Glomerular endothelial cell (primary cell): ENCODE measurements at regions not wholly inside any gene's neighbourhood (a gene's known extent, or its start where the extent isn't known, plus 50 kb on each side); places are given as distances from the start of the nearest gene placed in this dataset.

ENCODE experiments used
- DNase-seq: peaks from one replicate; pipeline ENCODE4 v3.0.0-alpha.2; 2011; ENCODE audit warnings: low read depth, low spot score; ENCODE audit errors: extremely low read depth

- DNase-seq, result no peak
These were observed 407.8 kb upstream of the PODXL start for GRCh38 chr7:131964203-131964602.

GRCh38 chr7:131961054-131961680 lies 404.7 kb upstream of the PODXL start:
- no peak for DNase-seq

GRCh38 chr7:131959106-131959812 lies 402.8 kb upstream of the PODXL start:
- no peak for DNase-seq

- no peak for DNase-seq
These were observed 401.1 kb upstream of the PODXL start for GRCh38 chr7:131957338-131958020.

GRCh38 chr7:131956864-131957263 lies 400.4 kb upstream of the PODXL start:
- no peak for DNase-seq

GRCh38 chr7:131955679-131956078 lies 399.3 kb upstream of the PODXL start:
- DNase-seq, result no peak

GRCh38 chr7:131953184-131953583 lies 396.8 kb upstream of the PODXL start:
- no peak for DNase-seq

- DNase-seq, result no peak
These were observed 395.9 kb upstream of the PODXL start for GRCh38 chr7:131952365-131952764.

GRCh38 chr7:131950758-131951157 lies 394.3 kb upstream of the PODXL start:
- no peak for DNase-seq

- no peak for DNase-seq
These were observed 393.2 kb upstream of the PODXL start for GRCh38 chr7:131949659-131950058.

- no peak for DNase-seq
These were observed 392.1 kb upstream of the PODXL start for GRCh38 chr7:131948434-131949053.

GRCh38 chr7:131947661-131948060 lies 391.2 kb upstream of the PODXL start:
- no peak for DNase-seq

GRCh38 chr7:131945957-131946544 lies 389.6 kb upstream of the PODXL start:
- no peak for DNase-seq

GRCh38 chr7:131945313-131945911 lies 389.0 kb upstream of the PODXL start:
- no peak for DNase-seq

- no peak for DNase-seq
These were observed 388.2 kb upstream of the PODXL start for GRCh38 chr7:131944556-131945069.

GRCh38 chr7:131943646-131944045 lies 387.2 kb upstream of the PODXL start:
- no peak for DNase-seq

GRCh38 chr7:131943211-131943610 lies 386.8 kb upstream of the PODXL start:
- no peak for DNase-seq

GRCh38 chr7:131942287-131943150 lies 386.1 kb upstream of the PODXL start:
- DNase-seq, result no peak

- DNase-seq, result no peak
These were observed 384.9 kb upstream of the PODXL start for GRCh38 chr7:131941291-131941690.
